SK-N-SH (cell line): ENCODE measurements at regions not wholly inside any gene's neighbourhood (a gene's known extent, or its start where the extent isn't known, plus 50 kb on each side); places are given as distances from the start of the nearest gene placed in this dataset.

Source experiments
- CHD2 ChIP-seq: fragments of 150-350 bp; IDR thresholded peaks from 2 replicates; pipeline ENCODE4 v1.6.1; 2018; ENCODE audit warnings: low read length; ENCODE audit not compliant: partially characterized antibody
- CTCF ChIP-seq: fragments of 200-600 bp; sonication (generic); IDR thresholded peaks from 2 replicates; pipeline ENCODE4 v1.6.1; 2017; ENCODE audit warnings: antibody characterized with exemption, mild to moderate bottlenecking, moderate library complexity
- EP300 ChIP-seq, 2 experiments: IDR thresholded peaks; 2 replicates each; pipeline versions ENCODE4 v1.4.0 to v1.6.1; 2012; ENCODE audit warnings: borderline replicate concordance in 1 of 2, low read depth in 1 of 2, low read length in 1 of 2
- EZH2phosphoT487 ChIP-seq: fragments of 200-600 bp; sonication (generic); IDR thresholded peaks from 2 replicates; pipeline ENCODE4 v1.6.1; 2017; ENCODE audit warnings: low read depth, mixed run types, mild to moderate bottlenecking, antibody characterized with exemption, moderate library complexity, borderline replicate concordance
- MXI1 ChIP-seq: IDR thresholded peaks from 2 replicates; pipeline ENCODE4 v1.6.1; 2012; ENCODE audit warnings: mild to moderate bottlenecking, low read depth, low read length, improper control_type of control experiment
- POLR2AphosphoS5 ChIP-seq: IDR thresholded peaks from 2 replicates; pipeline ENCODE4 v1.6.1; 2012; ENCODE audit warnings: low read depth, low read length
- RAD21 ChIP-seq: IDR thresholded peaks from 2 replicates; pipeline ENCODE4 v1.6.1; 2012; ENCODE audit warnings: mild to moderate bottlenecking, low read length
- REST ChIP-seq: IDR thresholded peaks from 2 replicates; pipeline ENCODE4 v1.6.1; 2012; ENCODE audit warnings: mild to moderate bottlenecking, low read depth, low read length, moderate library complexity
- SIN3A ChIP-seq: IDR thresholded peaks from 2 replicates; pipeline ENCODE4 v1.6.1; 2012; ENCODE audit warnings: low read depth, mild to moderate bottlenecking, low read length, moderate library complexity, borderline replicate concordance
- SMC3 ChIP-seq: IDR thresholded peaks from 2 replicates; pipeline ENCODE4 v1.6.1; 2012; ENCODE audit warnings: low read depth, low read length, improper control_type of control experiment
- YY1 ChIP-seq: IDR thresholded peaks from 2 replicates; pipeline ENCODE4 v1.4.0; 2012; ENCODE audit warnings: low read depth, mild to moderate bottlenecking

GRCh38 chr3:101144105-101144504 lies 150.9 kb upstream of the ABI3BP start:
- no peak for TF ChIP-seq POLR2AphosphoS5
- TF ChIP-seq YY1, result no peak
- no peak for TF ChIP-seq RAD21
- no peak for TF ChIP-seq REST
- no peak for TF ChIP-seq CTCF
- TF ChIP-seq SMC3, result no peak
- TF ChIP-seq SIN3A, result no peak
- no peak for TF ChIP-seq MXI1
- no peak for TF ChIP-seq CHD2
- no peak for TF ChIP-seq EZH2phosphoT487
- TF ChIP-seq EP300 (IDR thresholded peaks at IDR 0.05; ENCODE audit: borderline replicate concordance in 1 of 2, low read depth in 1 of 2, low read length in 1 of 2), result no peak
